ENCODE measurements at regions not wholly inside any gene's neighbourhood (a gene's known extent, or its start where the extent isn't known, plus 50 kb on each side); places are given as distances from the start of the nearest gene placed in this dataset.
"Not testable (repeated sequence)": the region's sequence is repeated elsewhere in the genome, so short reads cannot be mapped to it uniquely, and the experiment has no call there.

GRCh38 chr3:197404030-197404429 lies 105.6 kb upstream of the DLG1 start:
- DNase-seq: no peak

GRCh38 chr3:197402401-197402800 lies 104.0 kb upstream of the DLG1 start:
- DNase-seq: not testable (repeated sequence)

GRCh38 chr3:197399486-197399885 lies 101.1 kb upstream of the DLG1 start:
- no peak for DNase-seq

- no peak for DNase-seq
Measured at GRCh38 chr3:197398286-197398878, 100.0 kb upstream of the DLG1 start.

- no peak for DNase-seq
Measured at GRCh38 chr3:197397838-197398237, 99.4 kb upstream of the DLG1 start.

DNA sequence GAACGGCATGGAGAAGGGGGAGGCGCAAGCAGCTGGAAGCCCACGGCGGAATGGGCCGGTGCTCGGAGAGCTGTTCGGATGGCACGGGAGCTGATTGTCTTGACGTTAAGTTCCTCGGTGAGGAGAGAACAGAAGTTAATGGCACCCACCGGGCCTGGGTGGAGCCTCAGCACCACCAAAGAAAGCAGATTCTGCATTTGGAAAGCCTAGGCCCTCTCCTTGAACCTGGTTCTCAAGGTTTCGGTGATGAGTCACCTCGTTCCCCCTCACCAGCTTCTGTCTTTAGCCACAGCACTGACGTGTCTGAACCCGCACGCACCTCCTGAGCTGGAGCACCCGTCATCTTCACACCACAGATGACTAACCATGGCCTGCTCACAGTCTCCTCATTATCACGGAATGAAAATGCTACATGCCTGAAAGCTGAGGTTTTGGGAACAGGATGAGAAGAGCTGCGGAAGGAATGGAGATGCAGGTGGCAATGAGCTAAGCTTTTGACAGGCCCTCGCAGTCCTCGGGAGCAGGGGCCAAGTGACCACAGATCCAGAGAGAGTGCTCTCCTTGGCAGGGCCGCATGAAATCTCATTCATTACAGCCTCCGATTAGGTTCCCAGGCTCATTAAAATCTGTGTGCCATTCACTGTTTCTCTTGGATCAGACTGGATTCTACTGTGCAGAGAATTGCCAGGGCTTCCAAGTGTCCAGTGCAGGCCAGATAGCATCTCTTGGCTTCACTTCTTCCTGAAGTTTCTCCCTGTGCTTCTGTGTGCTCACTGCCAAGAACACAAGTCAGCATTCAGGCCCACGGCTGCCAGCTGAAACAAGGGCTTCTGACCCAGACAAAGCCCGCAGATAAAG lies 96.3 kb upstream of the DLG1 start:
- DNase-seq: peak; percentile 85

GRCh38 chr3:197394126-197394463 lies 95.7 kb upstream of the DLG1 start:
- DNase-seq: not testable (repeated sequence)

- no peak for DNase-seq
Measured at GRCh38 chr3:197393711-197394110, 95.3 kb upstream of the DLG1 start.

- no peak for DNase-seq
Measured at GRCh38 chr3:197392961-197393360, 94.5 kb upstream of the DLG1 start.

DNA sequence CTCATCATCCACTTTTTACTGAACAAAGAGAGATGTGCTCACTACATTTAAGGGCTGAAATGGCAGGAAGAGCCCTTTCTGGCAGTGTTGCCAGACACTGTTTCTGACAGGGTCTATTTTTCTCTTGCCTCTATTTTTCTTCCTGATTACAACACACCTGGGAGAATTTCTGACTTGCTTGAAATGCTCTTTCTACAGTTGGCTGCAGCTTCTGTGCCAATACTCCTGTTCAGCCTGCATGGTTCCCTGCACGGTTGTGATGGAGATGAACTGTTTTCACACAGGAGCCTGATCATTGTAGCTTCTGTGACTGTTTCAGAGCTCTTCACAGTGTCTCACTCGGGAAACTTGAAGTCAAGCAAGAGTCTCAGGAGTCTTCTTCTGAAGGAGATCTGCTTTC lies 83.0 kb upstream of the DLG1 start:
- DNase-seq: no peak

- no peak for DNase-seq
Measured at GRCh38 chr3:197380786-197381185, 82.4 kb upstream of the DLG1 start.

DNA sequence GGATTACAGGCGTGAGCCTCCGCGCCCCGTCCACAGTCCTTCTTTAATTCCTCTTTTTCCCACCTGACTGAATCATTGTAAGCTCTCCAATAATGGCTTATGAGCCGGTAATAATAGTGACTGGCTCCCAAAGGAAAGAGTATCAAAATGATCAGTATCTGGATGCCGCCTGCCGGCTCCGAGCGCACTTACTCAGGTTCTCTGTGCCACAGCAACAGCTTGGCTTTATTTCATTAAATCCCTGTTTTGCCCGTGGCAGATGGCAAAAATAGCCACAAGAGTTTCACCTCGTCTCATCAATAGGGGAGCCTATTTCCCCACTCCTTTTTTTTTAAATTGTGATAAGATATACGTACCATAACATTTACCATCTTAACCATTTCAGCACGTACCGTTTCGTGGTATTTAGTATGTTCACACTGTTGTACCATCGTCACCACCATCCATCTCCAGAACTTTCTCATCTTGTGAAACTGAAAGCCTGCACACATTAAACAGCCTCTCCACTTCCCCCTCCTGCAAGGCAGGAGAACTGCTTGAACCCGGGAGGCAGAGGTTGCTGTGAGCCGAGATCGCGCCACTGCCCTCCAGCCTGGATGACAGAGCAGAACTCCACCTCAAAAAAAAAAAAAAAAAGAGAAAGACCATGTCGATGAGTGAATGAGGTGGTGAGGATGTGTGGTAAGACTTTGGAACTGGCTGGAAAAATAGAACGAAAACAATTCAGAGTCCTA lies 80.7 kb upstream of the DLG1 start:
- no peak for DNase-seq

DNA sequence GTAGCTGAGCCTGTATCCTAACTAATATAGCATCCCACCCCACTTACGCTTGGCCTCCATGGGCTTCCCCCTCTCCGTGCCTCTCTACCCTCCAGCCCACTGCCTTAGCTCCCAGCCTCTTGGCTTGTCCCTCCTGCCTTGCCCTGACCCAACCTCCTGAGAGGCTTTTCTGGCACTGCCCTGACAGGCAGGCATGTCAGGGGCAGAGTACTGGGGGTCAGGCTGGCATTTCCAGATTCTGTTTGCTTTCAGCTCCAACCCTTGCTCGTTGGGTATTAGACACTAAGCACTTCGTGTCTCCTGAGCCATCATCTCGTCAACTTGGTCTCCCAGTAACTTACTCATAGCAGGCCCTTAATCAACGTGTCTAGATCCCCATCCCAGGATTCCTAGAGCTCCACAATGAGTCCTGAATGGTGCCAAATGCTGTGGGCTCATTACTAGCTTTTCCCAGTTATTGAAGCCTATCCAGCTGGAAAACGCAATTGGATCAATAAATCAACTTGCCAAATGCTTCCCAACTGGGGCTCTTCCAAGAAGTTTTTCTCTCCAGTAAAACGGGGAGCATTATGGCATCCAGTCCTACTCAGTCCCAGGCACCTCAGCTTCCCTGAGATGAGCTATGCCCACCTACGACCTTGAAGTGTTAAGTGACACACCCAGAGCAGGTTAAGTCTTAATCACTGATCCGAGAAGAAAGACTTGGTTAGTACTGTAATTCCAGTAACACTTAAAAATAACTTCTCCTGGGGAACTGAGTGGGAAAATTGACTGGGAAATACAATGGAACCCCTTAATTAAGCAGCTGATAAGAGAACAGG lies 78.5 kb upstream of the DLG1 start:
- no peak for DNase-seq

DNA sequence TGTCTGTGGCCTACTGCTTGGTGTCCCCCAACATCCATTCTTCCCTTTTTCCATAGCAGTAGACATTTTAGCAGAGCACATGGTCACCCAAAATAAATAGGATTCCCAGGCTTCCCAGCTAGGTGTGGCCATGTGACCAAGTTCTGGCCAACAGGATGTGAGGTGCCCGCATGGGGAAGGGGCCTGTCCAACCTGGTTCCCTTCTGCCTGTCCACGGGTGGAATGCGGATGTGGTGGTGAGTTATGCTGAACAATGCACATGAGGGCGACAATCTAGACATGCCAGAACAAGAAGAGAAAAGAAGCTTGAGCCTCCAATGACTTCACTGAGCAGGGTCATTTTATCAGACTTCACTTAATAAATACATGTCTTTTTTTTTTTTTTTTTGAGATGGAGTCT lies 77.6 kb upstream of the DLG1 start:
- DNase-seq: no peak

GRCh38 chr3:197375001-197375441 lies 76.6 kb upstream of the DLG1 start:
- no peak for DNase-seq

- DNase-seq: no peak
Measured at GRCh38 chr3:197373096-197373495, 74.7 kb upstream of the DLG1 start.

- DNase-seq: peak; percentile 96
Measured at GRCh38 chr3:197372047-197372661, 73.7 kb upstream of the DLG1 start.

DNA sequence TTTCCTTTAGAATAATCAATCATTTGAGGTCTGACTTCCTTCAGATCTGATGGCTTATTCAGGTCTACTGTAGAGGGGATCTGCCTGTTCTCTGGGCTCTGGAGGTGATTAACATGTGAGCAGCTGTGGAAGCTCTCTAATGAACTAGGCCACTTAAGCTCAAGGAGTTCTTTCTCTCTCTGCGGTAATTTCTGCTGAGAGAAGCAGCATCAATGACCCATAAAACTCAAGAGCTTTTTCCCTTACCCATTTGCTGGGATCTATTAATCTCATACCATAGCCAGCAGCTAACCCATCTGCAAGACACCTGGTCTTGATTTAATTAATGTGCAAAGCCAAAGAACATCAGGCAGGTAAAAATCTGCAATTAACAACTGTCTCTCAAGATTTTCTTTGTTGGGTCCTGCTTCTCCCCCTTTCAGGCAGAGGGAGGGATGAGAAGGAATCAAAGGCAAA lies 73.2 kb upstream of the DLG1 start:
- DNase-seq: peak; percentile 71

GRCh38 chr3:197369545-197369944 lies 71.1 kb upstream of the DLG1 start:
- no peak for DNase-seq

GRCh38 chr3:197368821-197369220 lies 70.4 kb upstream of the DLG1 start:
- no peak for DNase-seq

DNA sequence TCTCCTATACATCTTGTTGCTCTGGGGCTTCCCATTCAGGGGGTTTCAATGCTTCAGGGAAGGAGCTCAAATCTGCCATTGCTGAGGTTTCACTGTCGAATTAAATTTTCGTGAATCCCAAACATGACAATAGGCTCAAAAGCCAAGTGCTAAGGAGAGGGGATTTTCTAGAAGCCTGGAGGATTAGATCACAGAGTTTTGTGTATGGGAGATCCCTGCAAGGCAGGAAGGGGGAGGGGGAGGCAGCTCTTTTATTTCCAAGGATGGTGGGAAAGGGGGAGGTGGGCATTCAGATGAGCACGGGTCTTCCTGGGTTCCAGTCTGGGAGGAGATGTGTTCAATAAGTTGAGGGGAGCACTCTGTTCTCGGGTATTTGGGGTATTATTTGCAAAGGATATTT lies 69.9 kb upstream of the DLG1 start:
- DNase-seq: no peak

GRCh38 chr3:197367081-197367780 lies 68.8 kb upstream of the DLG1 start:
- DNase-seq: no peak
